ENCODE measurements at regions not wholly inside any gene's neighbourhood (a gene's known extent, or its start where the extent isn't known, plus 50 kb on each side); places are given as distances from the start of the nearest gene placed in this dataset.

DNA sequence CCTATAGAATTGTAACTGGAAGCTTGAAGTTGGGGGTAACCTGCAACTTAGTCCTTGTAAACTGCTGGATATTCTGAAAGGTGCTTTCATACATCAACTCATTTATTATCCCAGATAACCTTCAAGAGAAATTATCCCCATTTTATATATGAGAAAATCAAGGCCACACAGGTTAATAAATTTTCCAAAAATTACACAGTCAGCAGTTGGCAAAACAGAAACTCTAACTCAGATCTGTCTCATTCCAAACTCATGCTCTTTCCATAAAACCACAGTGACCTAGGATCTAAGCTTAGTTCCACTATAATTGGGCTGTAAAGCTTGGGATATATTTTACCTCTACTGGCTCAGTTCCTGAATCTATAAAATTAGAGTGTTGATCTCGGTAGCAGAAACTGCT is 167.6 kb upstream of the DDX18 start:
- Mint-ChIP-seq H3K4me1 (no peaks in the 10 kb centered on the region), H3K4me3 (no peak overlapping the region), H3K27ac (no peak overlapping the region), H3K9me3 (peaks cover 5% of the 10 kb centered on the region), H3K27me3 (ENCODE audit: low read depth) (peaks cover 1% of the 10 kb centered on the region), H3K36me3 (ENCODE audit: low read depth) (no peaks in the 10 kb centered on the region)
- TF ChIP-seq, protein P1, sequence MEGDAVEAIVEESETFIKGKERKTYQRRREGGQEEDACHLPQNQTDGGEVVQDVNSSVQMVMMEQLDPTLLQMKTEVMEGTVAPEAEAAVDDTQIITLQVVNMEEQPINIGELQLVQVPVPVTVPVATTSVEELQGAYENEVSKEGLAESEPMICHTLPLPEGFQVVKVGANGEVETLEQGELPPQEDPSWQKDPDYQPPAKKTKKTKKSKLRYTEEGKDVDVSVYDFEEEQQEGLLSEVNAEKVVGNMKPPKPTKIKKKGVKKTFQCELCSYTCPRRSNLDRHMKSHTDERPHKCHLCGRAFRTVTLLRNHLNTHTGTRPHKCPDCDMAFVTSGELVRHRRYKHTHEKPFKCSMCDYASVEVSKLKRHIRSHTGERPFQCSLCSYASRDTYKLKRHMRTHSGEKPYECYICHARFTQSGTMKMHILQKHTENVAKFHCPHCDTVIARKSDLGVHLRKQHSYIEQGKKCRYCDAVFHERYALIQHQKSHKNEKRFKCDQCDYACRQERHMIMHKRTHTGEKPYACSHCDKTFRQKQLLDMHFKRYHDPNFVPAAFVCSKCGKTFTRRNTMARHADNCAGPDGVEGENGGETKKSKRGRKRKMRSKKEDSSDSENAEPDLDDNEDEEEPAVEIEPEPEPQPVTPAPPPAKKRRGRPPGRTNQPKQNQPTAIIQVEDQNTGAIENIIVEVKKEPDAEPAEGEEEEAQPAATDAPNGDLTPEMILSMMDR (IDR thresholded peaks at IDR 0.05; ENCODE audit: unreplicated experiment in 3 of 3), result no peak

DNA sequence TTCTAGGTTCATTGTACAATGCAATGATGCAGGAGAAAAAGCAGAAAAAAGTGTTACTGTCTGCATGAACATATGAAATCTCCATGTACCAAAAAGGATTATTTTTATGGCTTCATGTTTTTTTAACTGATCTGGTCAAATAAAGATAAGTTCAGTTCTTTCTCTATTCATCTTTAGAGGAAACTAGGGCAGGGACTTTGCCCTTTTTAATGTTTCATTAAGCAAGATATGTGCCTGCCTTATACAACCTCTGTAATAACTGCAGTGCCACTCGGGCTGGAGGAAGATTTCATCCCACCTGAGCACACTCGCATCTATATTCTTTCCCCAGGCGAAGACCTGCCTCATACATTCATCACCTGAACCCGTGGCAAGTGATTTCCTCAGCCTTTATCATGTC is 157.9 kb upstream of the DDX18 start:
- H3K36me3 Mint-ChIP-seq (ENCODE audit: low read depth), result no peaks in the 10 kb centered on the region
- no peak overlapping the region for H3K27ac Mint-ChIP-seq
- TF ChIP-seq, protein P1 (IDR thresholded peaks at IDR 0.05; ENCODE audit: unreplicated experiment in 3 of 3), result no peak
- H3K9me3 Mint-ChIP-seq, result no peaks in the 10 kb centered on the region
- H3K27me3 Mint-ChIP-seq (ENCODE audit: low read depth), result peaks cover 4% of the 10 kb centered on the region
- peaks cover 14% of the 10 kb centered on the region for H3K4me1 Mint-ChIP-seq
- no peak overlapping the region for H3K4me3 Mint-ChIP-seq

DNA sequence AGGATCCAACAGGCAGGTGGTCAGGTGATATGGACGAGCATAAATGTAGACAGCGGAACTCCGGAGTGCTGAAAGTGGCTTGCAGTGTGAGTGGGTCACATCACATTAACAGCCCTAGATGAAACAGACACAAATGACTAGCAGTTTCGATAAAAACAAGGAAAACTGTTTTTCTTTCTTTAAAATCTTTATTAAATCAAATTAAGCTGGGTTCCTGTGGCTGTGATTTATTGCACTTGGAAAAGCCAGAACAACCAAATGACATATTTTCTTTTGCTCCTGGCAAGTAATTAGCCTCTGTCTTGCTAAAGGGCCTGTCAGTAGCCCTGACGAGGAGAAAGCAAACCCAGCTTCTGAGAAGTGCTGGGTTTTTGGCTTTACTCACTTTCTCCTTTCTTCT is 152.9 kb upstream of the DDX18 start:
- H3K36me3 Mint-ChIP-seq (ENCODE audit: low read depth), result no peaks in the 10 kb centered on the region
- TF ChIP-seq, protein P1 (IDR thresholded peaks at IDR 0.05; ENCODE audit: unreplicated experiment in 3 of 3), result no peak
- peaks cover 4% of the 10 kb centered on the region for H3K27me3 Mint-ChIP-seq (ENCODE audit: low read depth)
- H3K27ac Mint-ChIP-seq, result peak overlapping the region; percentile 60 to 85 (median 70)
- H3K4me3 Mint-ChIP-seq, result no peak overlapping the region
- H3K4me1 Mint-ChIP-seq, result peaks cover 14% of the 10 kb centered on the region
- no peaks in the 10 kb centered on the region for H3K9me3 Mint-ChIP-seq

DNA sequence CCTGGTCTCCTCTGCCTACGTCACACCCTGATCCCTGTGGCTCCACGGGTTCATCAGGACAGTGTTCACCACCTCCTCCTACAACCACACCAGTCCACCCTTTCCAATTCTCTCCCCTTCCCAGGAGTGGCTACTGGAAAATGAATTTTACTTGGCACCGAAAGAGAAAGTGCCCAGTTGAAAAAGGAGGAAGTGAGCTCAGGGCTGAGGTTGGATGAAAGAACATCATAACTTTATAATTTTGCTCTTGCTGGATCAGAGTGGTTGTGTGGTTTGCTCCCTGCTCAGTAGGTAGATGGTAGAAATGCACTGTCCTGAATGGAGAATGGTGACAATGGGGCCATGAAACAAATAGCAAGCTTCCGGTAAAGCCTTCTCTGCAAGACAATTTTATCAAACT is 140.3 kb upstream of the DDX18 start:
- Mint-ChIP-seq H3K4me3 (no peak overlapping the region), H3K9me3 (no peaks in the 10 kb centered on the region), H3K27me3 (ENCODE audit: low read depth) (peaks cover 3% of the 10 kb centered on the region), H3K4me1 (no peaks in the 10 kb centered on the region), H3K36me3 (ENCODE audit: low read depth) (no peaks in the 10 kb centered on the region), H3K27ac (no peak overlapping the region)
- TF ChIP-seq, protein P1 (IDR thresholded peaks at IDR 0.05; ENCODE audit: unreplicated experiment in 3 of 3), result no peak

DNA sequence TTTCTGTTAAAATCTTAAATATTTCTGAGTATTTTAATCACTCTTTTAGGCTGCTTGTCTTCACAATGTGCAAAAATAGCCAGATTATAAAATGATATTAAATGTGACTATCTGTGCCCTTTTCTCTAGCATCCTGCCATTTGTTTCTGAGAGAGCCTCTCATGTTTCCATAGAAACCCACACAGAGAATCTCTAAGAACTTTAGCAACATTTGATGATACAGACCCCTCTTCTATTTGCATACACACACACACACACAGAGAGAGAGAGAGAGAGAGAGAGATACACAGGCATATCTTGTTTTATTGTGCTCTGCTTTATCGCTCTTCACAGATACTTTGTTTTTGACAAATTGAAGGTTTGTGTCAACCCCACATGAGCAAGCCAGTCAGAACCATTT is 134.5 kb upstream of the DDX18 start:
- TF ChIP-seq, protein P1 (IDR thresholded peaks at IDR 0.05; ENCODE audit: unreplicated experiment in 3 of 3), result no peak
- no peaks in the 10 kb centered on the region for H3K4me1 Mint-ChIP-seq
- H3K27me3 Mint-ChIP-seq (ENCODE audit: low read depth), result peaks cover 3% of the 10 kb centered on the region
- no peak overlapping the region for H3K4me3 Mint-ChIP-seq
- H3K9me3 Mint-ChIP-seq, result no peaks in the 10 kb centered on the region
- H3K36me3 Mint-ChIP-seq (ENCODE audit: low read depth), result no peaks in the 10 kb centered on the region
- no peak overlapping the region for H3K27ac Mint-ChIP-seq

DNA sequence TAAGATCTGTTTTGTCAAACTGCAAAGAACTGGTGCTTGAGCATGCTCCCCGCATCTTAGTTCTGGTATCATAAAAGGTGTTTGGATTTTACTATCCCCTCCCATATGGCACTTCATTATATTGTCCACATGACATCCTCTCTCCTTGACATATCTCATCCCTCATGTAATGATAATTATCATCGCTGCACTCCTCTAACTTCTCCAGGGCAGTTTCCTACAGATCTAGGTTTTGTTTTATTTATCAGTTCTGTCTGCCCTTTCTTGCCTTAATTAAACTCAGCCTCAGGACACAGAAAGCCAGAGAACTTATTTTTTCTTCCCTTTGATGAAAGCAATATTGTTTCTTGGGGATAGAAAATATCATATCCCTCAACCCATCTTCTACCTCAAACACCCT is 129.6 kb upstream of the DDX18 start:
- Mint-ChIP-seq H3K9me3 (no peaks in the 10 kb centered on the region), H3K36me3 (ENCODE audit: low read depth) (no peaks in the 10 kb centered on the region), H3K4me1 (no peaks in the 10 kb centered on the region), H3K27ac (no peak overlapping the region), H3K27me3 (ENCODE audit: low read depth) (no peaks in the 10 kb centered on the region), H3K4me3 (no peak overlapping the region)
- TF ChIP-seq, protein P1 (IDR thresholded peaks at IDR 0.05; ENCODE audit: unreplicated experiment in 3 of 3), result no peak

All from nephron (organoid).